GM19455 (cell line): ENCODE measurements at regions not wholly inside any gene's neighbourhood (a gene's known extent, or its start where the extent isn't known, plus 50 kb on each side); places are given as distances from the start of the nearest gene placed in this dataset.
"Not testable (repeated sequence)": the region's sequence is repeated elsewhere in the genome, so short reads cannot be mapped to it uniquely, and the experiment has no call there.

Experiments
- ATAC-seq: cut with Tn5 transposase; IDR thresholded peaks from one replicate; pipeline ENCODE4 v1.9.1; 2021; ENCODE audit not compliant: unreplicated experiment

DNA sequence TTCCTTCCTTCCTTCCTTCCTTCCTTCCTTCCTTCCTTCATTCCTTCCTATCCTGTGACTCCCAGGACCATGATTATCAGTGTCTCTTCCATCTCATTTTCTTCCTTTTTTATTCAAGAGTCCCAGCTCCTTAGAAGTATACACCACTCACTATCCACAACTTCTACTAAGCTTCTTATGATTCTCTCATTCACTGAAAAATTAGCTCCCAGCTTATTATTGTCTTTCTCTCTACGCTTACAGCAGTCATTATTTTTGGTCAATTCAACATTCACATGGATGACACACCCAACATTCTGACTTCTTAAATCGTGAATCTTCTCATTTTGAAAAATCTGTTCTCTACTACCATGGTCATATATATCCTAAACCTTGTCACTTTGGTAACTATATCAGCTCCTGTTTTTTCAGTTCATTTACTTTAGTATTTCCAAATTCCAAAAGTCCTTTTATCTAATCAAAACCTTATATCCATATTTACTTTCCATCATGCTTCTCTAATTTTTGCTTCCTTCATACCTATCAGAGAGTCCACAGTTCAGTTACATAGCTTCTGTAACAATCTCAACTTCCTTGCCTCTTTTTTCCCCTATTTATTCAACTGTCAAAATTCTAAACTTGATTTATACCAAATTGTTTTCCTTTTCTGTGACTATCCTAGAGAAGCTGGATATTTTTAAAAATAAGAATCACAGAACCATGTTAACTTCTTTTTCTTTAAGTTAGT is 677.5 kb downstream of the RAPGEF2 start:
- no peak for ATAC-seq

DNA sequence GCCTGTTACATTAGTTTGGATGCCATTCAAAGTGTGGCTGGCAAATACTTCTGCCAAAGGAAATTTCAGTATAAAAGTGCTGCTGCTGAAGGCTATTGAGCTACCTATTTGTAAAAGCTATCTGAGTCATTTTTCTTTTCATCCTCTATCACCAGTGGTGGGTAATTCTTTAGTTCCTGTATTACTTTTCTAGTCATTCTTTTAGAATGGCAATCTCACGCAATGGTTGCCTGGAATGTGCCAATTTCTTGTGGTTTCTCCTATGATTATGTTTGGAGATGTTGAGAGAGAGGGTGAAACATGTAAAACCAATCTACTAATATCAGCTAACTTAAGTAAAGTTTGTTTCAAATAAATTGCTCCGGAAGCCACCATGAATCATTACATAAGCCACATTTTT is 685.0 kb downstream of the RAPGEF2 start:
- ATAC-seq: no peak

DNA sequence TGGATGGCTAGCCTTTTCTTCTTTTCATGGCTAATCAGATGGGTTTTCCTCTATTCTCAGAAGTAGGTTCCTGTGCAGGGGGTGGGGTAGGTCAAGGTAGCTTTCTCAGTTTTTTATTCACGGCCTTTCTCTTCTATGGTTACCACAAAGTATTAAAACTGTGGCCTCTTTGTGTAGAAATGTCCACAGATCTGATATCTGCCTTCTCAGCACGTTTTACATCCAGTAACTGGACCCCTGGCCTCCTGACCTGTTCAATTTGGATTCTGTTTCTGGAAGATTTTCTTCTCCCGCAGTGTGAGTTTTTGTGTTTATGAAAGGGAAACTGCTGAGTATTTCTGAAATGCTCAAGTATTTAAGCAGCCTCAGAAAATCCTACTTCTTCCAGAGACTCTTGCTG is 688.5 kb downstream of the RAPGEF2 start:
- ATAC-seq: no peak

DNA sequence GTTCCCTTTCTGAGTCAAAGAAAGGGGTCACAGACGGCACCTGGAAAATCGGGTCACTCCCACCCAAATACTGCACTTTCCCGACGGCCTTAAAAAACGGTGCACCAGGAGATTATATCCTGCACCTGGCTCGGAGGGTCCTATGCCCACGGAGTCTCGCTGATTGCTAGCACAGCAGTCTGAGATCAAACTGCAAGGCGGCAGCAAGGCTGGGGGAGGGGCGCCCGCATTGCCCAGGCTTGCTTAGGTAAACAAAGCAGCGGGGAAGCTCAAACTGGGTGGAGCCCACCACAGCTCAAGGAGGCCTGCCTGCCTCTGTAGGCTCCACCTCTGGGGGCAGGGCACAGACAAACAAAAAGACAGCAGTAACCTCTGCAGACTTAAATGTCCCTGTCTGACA is 701.7 kb downstream of the RAPGEF2 start:
- ATAC-seq: not testable (repeated sequence)

DNA sequence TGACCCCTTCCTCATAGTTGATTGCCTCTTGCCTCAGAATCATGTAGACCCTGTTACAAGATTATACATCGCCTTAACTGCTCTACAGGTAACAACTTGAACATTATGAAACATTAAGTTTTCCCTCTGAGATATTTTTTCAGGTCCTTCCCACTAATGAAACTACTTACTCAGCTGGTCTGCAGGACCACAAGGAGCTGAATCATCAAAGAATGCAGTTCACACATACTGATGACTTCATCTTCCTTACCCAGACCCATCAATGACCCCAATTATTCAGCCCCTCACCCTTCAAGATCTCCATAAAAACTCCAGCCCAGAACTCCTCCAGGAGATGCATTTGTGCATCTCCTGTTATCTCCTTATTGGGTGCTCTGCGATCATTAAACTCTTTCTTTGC is 720.9 kb downstream of the RAPGEF2 start:
- ATAC-seq: no peak

DNA sequence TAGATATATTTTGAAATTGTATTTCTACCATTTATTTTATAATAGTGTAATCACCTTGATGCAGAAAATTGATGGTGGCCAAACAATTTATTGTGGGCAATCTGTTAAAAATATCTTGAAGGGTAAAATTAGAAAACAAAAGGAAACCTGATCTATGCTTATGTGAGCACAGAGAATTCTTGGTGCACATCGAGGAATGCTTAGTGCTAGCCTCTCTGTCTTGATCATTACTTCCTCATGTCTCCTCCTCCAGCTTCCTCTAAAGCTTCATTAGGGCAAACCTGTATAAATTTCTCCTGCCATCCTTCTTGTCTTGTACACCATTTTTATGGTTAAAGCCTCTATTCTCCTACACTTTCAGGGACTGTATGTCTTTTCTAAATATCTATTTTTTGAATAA is 725.8 kb downstream of the RAPGEF2 start:
- ATAC-seq: no peak

DNA sequence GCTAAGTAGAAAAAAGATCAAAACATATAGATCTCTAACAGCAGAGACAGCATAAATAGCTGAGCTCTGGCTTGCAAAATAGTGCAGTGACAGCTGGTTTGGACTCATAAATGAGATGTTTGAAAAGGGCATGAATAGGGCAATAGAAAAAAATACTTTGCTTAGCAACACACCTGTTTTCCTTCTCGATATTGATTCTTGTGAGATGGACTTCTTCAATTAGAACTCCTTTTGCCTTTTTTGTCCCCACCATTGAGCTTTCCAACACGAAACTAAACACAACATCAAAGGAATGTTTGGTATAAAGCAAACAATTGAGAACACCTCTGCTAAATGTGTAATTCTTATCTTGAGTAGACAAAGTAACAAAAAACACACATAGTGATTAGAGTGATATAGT is 726.3 kb downstream of the RAPGEF2 start:
- no peak for ATAC-seq

- no peak for ATAC-seq
These were observed 734.2 kb downstream of the RAPGEF2 start for GRCh38 chr4:159837071-159837470.

GRCh38 chr4:159855731-159856130 is 752.9 kb downstream of the RAPGEF2 start:
- ATAC-seq: no peak

DNA sequence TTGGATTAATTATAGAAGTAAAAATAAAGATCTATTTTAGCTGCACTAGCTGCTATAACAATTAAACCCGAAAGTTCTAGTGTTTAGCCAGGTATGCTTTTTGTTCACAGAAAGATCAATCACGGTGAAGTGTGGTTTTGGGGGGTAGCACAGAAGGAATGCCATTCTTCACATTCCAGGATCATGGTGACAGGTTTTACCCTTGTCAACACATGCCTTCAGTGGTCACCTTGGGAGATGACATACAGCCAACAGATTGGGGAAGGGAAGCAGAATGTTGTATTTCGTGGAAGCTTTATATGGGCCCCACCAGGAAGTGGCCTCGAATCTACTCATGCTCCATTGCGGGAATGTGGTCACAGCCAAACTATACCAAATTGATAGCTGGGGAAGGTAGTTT is 753.6 kb downstream of the RAPGEF2 start:
- ATAC-seq: no peak

DNA sequence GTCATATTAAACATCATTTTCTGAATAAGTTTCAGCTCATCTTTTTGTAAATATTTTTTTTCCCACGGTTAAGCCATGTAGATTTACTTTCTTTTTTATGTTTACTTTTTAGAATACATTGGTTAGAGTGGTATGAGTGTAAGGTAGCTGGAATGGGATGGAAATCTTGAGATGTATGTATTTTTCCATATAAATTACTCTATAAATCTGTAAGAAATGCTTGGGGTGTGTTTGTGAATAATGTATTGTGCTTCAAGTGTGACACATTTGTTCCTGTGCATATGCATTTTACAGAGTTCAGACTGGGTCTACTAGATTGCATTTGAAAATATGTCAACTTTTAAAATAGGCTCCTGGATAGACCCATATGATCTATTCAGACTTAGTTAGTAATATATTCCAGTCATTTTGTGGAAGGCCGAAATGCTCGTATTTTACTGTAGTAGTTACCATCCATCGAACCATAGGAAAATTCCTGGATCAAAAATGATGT is 756.8 kb downstream of the RAPGEF2 start:
- no peak for ATAC-seq

DNA sequence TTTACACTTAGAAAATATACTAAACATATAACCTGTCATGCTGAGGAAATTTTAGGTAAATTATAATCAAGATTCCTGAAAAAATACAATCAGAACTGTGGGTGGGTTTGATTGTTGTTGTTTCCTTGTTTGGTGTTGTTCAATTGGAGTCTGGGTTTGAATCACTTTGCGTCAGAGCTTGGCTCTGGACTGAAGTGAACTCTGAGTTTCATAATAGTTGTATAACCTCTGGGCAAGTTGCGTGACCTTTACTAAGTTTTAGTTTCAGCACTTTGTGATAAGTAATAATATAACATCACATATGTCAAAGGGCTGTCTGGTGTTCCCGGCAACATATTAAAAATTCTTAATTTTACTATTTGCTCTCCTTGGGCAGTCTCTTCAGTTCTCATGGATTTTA is 758.1 kb downstream of the RAPGEF2 start:
- no peak for ATAC-seq

DNA sequence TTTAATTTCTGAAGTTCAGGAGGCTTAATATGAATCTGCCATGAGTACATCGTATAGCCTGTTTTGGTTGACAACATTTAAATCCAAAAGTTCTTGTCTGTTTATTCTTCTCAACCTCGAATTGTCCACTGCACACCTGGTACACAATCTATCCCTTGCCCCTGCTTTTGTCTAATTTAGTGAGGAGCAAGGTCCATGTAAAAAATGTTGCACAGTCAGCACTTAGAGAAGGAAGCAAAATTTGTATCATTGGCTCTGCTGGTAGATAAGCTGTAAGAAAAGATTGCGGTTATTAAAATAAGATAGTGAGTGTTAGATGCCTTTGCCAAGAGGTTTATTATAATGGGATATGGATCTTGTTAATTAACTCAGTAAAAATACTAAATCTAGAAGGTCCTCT is 761.5 kb downstream of the RAPGEF2 start:
- ATAC-seq: no peak

- no peak for ATAC-seq
These were observed 764.8 kb downstream of the RAPGEF2 start for GRCh38 chr4:159867673-159868072.

DNA sequence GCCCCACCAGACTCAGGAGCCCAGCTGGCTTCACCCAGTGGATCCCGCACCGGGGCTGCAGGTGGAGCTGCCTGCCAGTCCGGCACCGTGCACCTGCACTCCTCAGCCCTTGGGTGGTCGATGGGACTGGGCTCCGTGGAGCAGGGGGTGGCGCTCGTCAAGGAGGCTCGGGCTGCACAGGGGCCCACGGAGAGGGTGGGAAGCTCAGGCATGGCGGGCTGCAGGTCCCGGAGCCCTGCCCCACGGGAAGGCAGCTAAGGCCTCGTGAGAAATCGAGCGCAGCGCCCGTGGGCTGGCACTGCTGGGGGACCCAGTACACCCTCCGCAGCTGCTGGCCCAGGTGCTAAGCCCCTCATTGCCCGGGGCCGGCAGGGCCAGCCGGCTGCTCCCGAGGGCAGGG is 766.1 kb downstream of the RAPGEF2 start:
- ATAC-seq: not testable (repeated sequence)

DNA sequence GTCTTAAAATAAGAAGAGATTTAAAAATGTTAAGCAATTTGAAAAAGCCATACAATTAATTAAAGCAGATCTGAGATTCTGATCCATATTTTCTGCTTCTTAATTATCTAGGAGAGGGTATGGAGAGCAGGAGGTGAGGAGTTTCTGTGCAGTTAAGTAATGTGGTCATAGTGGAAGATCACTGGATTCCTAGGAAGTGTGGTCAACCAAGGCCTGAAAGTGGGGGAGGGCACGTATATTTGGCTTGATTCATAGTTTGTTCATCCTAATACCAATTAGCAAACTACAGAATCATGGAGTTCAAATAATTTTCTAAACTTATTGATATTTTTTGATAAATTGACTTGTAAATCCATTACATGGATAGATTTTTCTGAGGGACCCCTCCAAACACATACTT is 768.3 kb downstream of the RAPGEF2 start:
- ATAC-seq: no peak

- no peak for ATAC-seq
These were observed 778.3 kb downstream of the RAPGEF2 start for GRCh38 chr4:159881158-159881557.

- ATAC-seq: no peak
These were observed 782.1 kb downstream of the RAPGEF2 start for GRCh38 chr4:159884989-159885388.

DNA sequence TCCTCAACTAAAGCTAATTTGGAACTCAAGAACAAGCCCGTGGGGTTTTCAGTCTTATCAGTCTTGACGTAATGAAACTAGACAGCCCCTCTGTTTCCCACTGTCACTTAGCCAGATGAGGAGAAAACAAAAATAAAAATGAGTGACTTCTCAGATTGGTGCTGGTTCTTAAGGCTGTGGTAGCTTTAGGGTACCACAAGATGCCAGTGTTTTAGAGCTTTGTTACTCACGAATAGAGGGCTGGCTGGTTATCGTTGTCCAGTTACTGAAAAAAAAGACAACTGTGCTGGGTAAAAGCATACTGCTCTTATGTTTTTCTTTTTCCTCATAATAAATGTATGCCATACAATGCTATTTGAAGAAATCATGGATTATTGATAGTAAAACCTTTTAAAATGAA is 796.7 kb downstream of the RAPGEF2 start:
- no peak for ATAC-seq

- ATAC-seq: no peak
These were observed 797.7 kb downstream of the RAPGEF2 start for GRCh38 chr4:159900562-159900961.

- no peak for ATAC-seq
These were observed 799.8 kb downstream of the RAPGEF2 start for GRCh38 chr4:159902648-159903047.

- ATAC-seq: no peak
These were observed 802.0 kb downstream of the RAPGEF2 start for GRCh38 chr4:159904906-159905305.

DNA sequence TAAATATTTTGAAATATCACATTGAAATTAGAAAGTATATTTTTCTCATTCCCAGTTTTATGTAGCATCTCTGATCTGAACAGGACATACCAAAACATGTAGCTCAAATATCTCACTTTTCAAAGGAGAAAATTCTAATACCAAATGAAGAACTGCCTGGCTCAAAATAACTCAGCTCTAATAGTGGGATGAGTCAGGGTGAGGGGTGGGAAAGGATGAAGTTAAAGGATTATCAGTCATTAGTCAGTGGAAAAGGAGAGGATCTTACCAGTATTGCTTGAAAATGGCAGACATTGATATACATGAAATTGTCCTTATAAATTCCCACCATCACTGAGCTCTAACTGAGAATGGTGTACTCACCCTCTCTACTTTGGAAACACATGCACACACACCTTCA is 803.2 kb downstream of the RAPGEF2 start:
- ATAC-seq: no peak
